Kidney epithelial cell (primary cell): ENCODE measurements at regions not wholly inside any gene's neighbourhood (a gene's known extent, or its start where the extent isn't known, plus 50 kb on each side); places are given as distances from the start of the nearest gene placed in this dataset.
A peak's percentile ranks its signal among the peaks of the same experiment; 100 is the strongest.

ENCODE experiments used
- DNase-seq: peaks from one replicate; pipeline ENCODE4 v3.0.0-alpha.2; 2010; ENCODE audit warnings: low read depth
- H3K27me3 ChIP-seq: 2 replicates; pipeline ENCODE4 v1.6.0; 2011; ENCODE audit warnings: low read length; ENCODE audit not compliant: control insufficient read depth, insufficient read depth
- H3K36me3 ChIP-seq: 2 replicates; pipeline ENCODE4 v1.5.1; 2011; ENCODE audit warnings: low read length; ENCODE audit not compliant: control insufficient read depth, insufficient read depth
- H3K4me3 ChIP-seq: 2 replicates; pipeline ENCODE4 v1.5.1; 2011; ENCODE audit warnings: low read depth, mild to moderate bottlenecking, control low read depth, low read length
- TF ChIP-seq, protein P1 (sequence below): IDR thresholded peaks from 2 replicates; pipeline ENCODE4 v1.5.1; 2011; ENCODE audit warnings: mild to moderate bottlenecking, moderate library complexity, low read length, control low read depth, inconsistent platforms; ENCODE audit not compliant: insufficient read depth, poor library complexity, severe bottlenecking

DNA sequence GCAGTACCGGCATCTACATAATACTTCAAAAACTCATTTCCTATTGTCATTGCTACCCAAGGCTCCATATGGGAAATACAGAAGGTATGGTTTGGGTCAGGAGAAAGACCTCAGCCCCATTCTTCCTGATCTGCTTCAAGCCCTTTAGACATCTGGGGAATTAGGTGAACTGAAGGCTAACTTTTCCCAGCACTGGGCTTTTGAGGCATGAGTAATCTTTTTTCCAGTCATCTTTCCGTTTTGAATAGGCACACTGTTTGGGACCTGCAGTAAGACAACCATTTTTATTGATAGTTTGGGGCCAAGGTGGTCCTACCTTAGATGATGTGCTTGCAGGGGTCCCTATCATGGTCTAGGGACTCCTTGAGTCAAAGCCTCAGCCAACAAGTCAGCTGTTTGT is 198.4 kb downstream of the HAO1 start:
- Histone ChIP-seq H3K36me3 (no peaks in the 10 kb centered on the region), H3K27me3 (no peaks in the 10 kb centered on the region), H3K4me3 (no peak overlapping the region)
- TF ChIP-seq, protein P1, sequence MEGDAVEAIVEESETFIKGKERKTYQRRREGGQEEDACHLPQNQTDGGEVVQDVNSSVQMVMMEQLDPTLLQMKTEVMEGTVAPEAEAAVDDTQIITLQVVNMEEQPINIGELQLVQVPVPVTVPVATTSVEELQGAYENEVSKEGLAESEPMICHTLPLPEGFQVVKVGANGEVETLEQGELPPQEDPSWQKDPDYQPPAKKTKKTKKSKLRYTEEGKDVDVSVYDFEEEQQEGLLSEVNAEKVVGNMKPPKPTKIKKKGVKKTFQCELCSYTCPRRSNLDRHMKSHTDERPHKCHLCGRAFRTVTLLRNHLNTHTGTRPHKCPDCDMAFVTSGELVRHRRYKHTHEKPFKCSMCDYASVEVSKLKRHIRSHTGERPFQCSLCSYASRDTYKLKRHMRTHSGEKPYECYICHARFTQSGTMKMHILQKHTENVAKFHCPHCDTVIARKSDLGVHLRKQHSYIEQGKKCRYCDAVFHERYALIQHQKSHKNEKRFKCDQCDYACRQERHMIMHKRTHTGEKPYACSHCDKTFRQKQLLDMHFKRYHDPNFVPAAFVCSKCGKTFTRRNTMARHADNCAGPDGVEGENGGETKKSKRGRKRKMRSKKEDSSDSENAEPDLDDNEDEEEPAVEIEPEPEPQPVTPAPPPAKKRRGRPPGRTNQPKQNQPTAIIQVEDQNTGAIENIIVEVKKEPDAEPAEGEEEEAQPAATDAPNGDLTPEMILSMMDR = no peak
- DNase-seq = no peak

DNA sequence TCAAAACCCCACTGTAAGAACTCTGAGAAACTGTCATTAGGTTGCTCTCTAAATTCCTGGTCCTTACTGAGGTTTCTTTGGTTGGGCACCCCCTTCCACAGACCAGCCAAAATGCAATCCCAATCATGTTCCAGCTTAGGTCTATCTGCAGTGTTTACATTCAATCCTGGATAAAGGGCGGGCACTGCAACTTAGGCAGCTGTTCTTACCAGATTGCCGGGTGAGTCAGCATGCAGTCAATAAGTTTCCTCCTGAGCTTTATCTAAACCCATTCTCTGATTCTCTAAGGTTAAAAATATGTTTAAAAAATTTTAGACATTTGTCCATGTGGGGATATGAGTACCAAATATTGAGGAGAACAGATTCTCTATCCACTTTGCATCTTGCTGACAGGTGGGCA is 197.8 kb downstream of the HAO1 start:
- DNase-seq = no peak
- Histone ChIP-seq H3K27me3 (no peaks in the 10 kb centered on the region), H3K36me3 (no peaks in the 10 kb centered on the region), H3K4me3 (no peak overlapping the region)
- TF ChIP-seq, protein P1 = no peak

DNA sequence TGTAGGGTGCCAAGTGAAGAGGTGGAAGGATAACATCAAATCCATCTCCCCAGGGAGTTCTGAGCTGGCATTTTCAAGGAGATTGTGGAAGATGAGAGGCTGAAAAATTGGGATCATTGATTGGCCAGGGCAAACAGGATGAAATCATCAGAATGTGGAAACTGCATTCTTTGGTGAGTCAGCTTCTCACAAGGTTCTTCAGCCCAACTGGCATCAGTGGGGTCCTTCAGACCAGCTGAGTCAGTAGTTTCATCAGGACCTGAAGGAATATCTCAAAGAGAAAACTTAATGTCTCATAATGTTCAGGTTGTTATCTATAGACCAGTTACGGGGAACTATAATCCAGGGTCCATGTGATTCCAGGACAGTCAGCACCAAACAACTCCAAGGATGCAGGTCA is 195.8 kb downstream of the HAO1 start:
- TF ChIP-seq, protein P1 = no peak
- Histone ChIP-seq H3K27me3 (no peaks in the 10 kb centered on the region), H3K36me3 (no peaks in the 10 kb centered on the region), H3K4me3 (no peak overlapping the region)
- DNase-seq = peak; percentile 21

DNA sequence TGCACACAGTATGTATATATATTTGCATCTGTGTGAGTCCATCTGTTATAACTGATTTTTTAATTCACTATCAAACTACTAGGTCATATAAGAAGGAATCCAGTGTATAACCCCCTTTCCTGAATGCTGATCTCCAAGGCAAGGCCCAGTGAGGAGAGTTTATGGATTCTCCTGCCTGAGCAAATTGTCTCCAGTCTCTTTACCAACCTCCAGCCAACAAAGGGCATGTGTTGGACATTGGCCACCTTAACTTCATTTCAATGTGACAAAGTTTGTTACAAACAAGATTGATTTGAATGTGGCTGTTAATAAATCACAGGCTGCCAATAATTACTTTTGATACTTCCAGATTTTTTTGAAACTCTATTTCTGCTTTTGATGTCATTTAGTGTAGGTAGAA is 191.6 kb downstream of the HAO1 start:
- no peak for DNase-seq
- H3K36me3 ChIP-seq = no peaks in the 10 kb centered on the region
- H3K4me3 ChIP-seq = no peak overlapping the region
- TF ChIP-seq, protein P1 = no peak
- no peaks in the 10 kb centered on the region for H3K27me3 ChIP-seq

DNA sequence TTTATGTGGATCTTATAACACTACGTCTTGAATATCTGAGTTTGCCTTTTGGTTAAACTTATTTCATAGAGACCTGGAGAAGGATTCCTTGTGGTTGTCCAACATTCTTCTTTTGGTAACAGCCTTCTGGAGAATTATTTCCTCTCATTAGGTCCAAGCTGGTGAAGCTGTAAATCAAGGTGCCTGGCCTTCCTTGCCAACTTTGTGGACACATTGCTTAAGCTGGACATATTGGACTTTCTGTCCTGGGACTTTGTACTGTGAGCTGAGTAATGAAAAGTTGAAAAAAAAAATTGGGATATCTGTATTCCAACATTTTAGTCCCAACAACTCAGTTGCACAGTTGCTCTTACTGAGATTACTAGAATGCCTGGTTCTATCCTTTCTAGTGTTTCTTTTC is 186.2 kb downstream of the HAO1 start:
- DNase-seq = no peak
- H3K36me3 ChIP-seq = no peaks in the 10 kb centered on the region
- TF ChIP-seq, protein P1 = no peak

DNA sequence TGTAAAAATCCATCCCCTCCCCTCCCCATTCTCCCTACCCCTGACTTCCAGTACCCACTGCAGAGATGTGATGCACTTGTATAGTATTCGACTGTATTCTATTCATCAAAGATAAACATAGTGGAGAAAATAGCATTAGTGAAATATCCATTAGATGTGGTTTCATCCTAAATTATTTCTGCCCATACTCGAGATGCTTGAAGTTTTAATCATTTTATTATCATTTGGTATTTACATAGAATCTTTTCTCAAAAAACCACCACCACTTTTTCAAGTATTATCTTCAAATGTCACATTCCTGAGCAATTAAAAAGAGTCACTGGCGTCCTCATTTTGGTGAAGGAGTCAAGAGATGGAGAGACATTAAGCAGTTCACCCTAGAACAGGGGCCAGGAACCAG is 181.9 kb downstream of the HAO1 start:
- Histone ChIP-seq H3K36me3 (no peaks in the 10 kb centered on the region), H3K27me3 (no peaks in the 10 kb centered on the region), H3K4me3 (no peak overlapping the region)
- no peak for DNase-seq
- TF ChIP-seq, protein P1 = no peak

More for the DNA sequence above, 186.2 kb downstream of the HAO1 start:
- Histone ChIP-seq H3K4me3 (no peak overlapping the region), H3K27me3 (no peaks in the 10 kb centered on the region)
